Loucy (cell line): ENCODE measurements at regions not wholly inside any gene's neighbourhood (a gene's known extent, or its start where the extent isn't known, plus 50 kb on each side); places are given as distances from the start of the nearest gene placed in this dataset.

ENCODE experiments used
- H2AFZ ChIP-seq: fragments of 200-600 bp; sonication (generic); 2 replicates; pipeline ENCODE4 v1.6.0; 2016; ENCODE audit warnings: antibody characterized with exemption, mild to moderate bottlenecking, low read length, moderate library complexity
- H3F3A ChIP-seq: fragments of 200-600 bp; 2 replicates; pipeline ENCODE4 v1.6.0; 2016; ENCODE audit warnings: antibody characterized with exemption, low read depth, mild to moderate bottlenecking
- H3K27me3 ChIP-seq: fragments of 200-600 bp; sonication (generic); 2 replicates; pipeline ENCODE4 v1.6.1; 2014; ENCODE audit warnings: low read length, mild to moderate bottlenecking; ENCODE audit not compliant: insufficient read depth, poor library complexity, severe bottlenecking
- H3K36me3 ChIP-seq: fragments of 200-600 bp; sonication (generic); 2 replicates; pipeline ENCODE4 v1.6.1; 2016; ENCODE audit warnings: low read length; ENCODE audit not compliant: insufficient read depth
- H3K4me1 ChIP-seq: fragments of 200-600 bp; sonication (generic); 2 replicates; pipeline ENCODE4 v1.5.1; 2014; ENCODE audit warnings: low read length, mild to moderate bottlenecking; ENCODE audit not compliant: insufficient read depth, poor library complexity, severe bottlenecking
- H3K4me2 ChIP-seq: fragments of 200-600 bp; sonication (generic); 2 replicates; pipeline ENCODE4 v1.6.0; 2014; ENCODE audit warnings: antibody characterized with exemption, low read length, low read depth, mild to moderate bottlenecking; ENCODE audit not compliant: poor library complexity, severe bottlenecking
- H3K4me3 ChIP-seq: fragments of 200-600 bp; sonication (generic); 2 replicates; pipeline ENCODE4 v1.5.1; 2014; ENCODE audit warnings: low read length, mild to moderate bottlenecking, mixed read lengths; ENCODE audit not compliant: poor library complexity, severe bottlenecking
- H3K79me2 ChIP-seq: fragments of 200-600 bp; sonication (generic); 2 replicates; pipeline ENCODE4 v1.6.1; 2014; ENCODE audit warnings: low read length; ENCODE audit not compliant: insufficient read depth
- H3K9ac ChIP-seq: fragments of 200-600 bp; sonication (generic); 2 replicates; pipeline ENCODE4 v1.6.0; 2014; ENCODE audit warnings: mild to moderate bottlenecking, low read depth, low read length, moderate library complexity; ENCODE audit not compliant: poor library complexity, severe bottlenecking
- H3K9me2 ChIP-seq: fragments of 200-600 bp; sonication (generic); replicated peaks from 2 replicates; pipeline ENCODE4 v1.6.1; 2016; ENCODE audit warnings: low read depth, low read length, mixed read lengths
- H3K9me3 ChIP-seq: fragments of 200-600 bp; sonication (generic); 2 replicates; pipeline ENCODE4 v1.6.1; 2014; ENCODE audit warnings: mild to moderate bottlenecking, antibody characterized with exemption, low read length, low read depth; ENCODE audit not compliant: insufficient read depth
- H4K20me1 ChIP-seq: fragments of 200-600 bp; sonication (generic); 2 replicates; pipeline ENCODE4 v1.6.0; 2014; ENCODE audit warnings: antibody characterized with exemption, low read length, mild to moderate bottlenecking; ENCODE audit not compliant: insufficient read depth, poor library complexity, severe bottlenecking
- EZH2phosphoT487 ChIP-seq: fragments of 200-600 bp; IDR thresholded peaks from 2 replicates; pipeline ENCODE4 v1.6.1; 2018; ENCODE audit warnings: antibody characterized with exemption, mild to moderate bottlenecking, moderate library complexity, borderline replicate concordance
- TF ChIP-seq, protein P1 (sequence below): fragments of 200-600 bp; sonication (generic); conservative IDR thresholded peaks from 2 replicates; pipeline ENCODE4 v1.5.1; 2014; ENCODE audit warnings: mild to moderate bottlenecking, antibody characterized with exemption, low read length

- H3K9me3 ChIP-seq = no peaks in the 10 kb centered on the region; the same call in 1 of the 2 replicates
- no peaks in the 10 kb centered on the region for H3K4me1 ChIP-seq
- H3K36me3 ChIP-seq = no peaks in the 10 kb centered on the region
- H2AFZ ChIP-seq = no peak overlapping the region
- no peaks in the 10 kb centered on the region for H3K9me2 ChIP-seq
- no peaks in the 10 kb centered on the region for H3K27me3 ChIP-seq
- H3K4me2 ChIP-seq = no peak overlapping the region
- H3K9ac ChIP-seq = no peak overlapping the region
- H4K20me1 ChIP-seq = no peaks in the 10 kb centered on the region
- H3F3A ChIP-seq = no peaks in the 10 kb centered on the region
- H3K79me2 ChIP-seq = no peaks in the 10 kb centered on the region
- no peak overlapping the region for H3K4me3 ChIP-seq
- TF ChIP-seq EZH2phosphoT487 = no peak
Measured at GRCh38 chr4:27140486-27140885, 279.8 kb downstream of the STIM2 start.

GRCh38 chr4:27141530-27141929 lies 280.9 kb downstream of the STIM2 start:
- Histone ChIP-seq H3K4me1 (no peaks in the 10 kb centered on the region), H3K9me3 (no peaks in the 10 kb centered on the region; the same call in 1 of the 2 replicates), H3K4me3 (no peak overlapping the region), H3K9me2 (no peaks in the 10 kb centered on the region), H3K36me3 (no peaks in the 10 kb centered on the region), H3K27me3 (no peaks in the 10 kb centered on the region), H3F3A (no peaks in the 10 kb centered on the region), H2AFZ (no peak overlapping the region), H4K20me1 (no peaks in the 10 kb centered on the region), H3K4me2 (no peak overlapping the region), H3K79me2 (no peaks in the 10 kb centered on the region), H3K9ac (no peak overlapping the region)
- TF ChIP-seq, protein P1, sequence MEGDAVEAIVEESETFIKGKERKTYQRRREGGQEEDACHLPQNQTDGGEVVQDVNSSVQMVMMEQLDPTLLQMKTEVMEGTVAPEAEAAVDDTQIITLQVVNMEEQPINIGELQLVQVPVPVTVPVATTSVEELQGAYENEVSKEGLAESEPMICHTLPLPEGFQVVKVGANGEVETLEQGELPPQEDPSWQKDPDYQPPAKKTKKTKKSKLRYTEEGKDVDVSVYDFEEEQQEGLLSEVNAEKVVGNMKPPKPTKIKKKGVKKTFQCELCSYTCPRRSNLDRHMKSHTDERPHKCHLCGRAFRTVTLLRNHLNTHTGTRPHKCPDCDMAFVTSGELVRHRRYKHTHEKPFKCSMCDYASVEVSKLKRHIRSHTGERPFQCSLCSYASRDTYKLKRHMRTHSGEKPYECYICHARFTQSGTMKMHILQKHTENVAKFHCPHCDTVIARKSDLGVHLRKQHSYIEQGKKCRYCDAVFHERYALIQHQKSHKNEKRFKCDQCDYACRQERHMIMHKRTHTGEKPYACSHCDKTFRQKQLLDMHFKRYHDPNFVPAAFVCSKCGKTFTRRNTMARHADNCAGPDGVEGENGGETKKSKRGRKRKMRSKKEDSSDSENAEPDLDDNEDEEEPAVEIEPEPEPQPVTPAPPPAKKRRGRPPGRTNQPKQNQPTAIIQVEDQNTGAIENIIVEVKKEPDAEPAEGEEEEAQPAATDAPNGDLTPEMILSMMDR = no peak

- no peak overlapping the region for H3K4me2 ChIP-seq
- no peaks in the 10 kb centered on the region; the same call in 1 of the 2 replicates for H3K9me3 ChIP-seq
- H3K79me2 ChIP-seq = no peaks in the 10 kb centered on the region
- H4K20me1 ChIP-seq = no peaks in the 10 kb centered on the region
- no peak overlapping the region for H2AFZ ChIP-seq
- H3K27me3 ChIP-seq = no peaks in the 10 kb centered on the region
- no peaks in the 10 kb centered on the region for H3K9me2 ChIP-seq
- no peaks in the 10 kb centered on the region for H3K36me3 ChIP-seq
- no peaks in the 10 kb centered on the region for H3F3A ChIP-seq
- H3K4me1 ChIP-seq = no peaks in the 10 kb centered on the region
- no peak overlapping the region for H3K9ac ChIP-seq
- H3K4me3 ChIP-seq = no peak overlapping the region
- TF ChIP-seq, protein P1 = no peak
- TF ChIP-seq EZH2phosphoT487 = no peak
Measured at GRCh38 chr4:27142841-27143240, 282.2 kb downstream of the STIM2 start.

DNA sequence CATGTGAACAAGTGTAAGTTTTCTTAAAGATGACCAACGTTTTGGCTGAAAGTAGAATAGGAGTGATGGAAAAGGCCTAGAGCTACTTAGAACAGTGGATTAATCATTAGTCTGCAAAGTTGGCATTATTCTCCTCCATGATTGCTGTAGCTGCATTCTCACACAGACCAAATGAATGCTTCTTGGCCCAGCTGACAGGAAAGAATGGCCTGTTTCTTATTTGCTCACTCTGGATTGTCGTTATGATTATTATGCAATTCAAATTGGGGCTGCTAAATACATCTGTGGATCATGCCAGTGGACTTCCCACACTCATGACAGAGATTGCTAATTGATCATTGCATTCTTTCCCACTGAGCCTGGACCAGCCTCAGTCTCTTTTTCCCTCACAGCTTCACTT lies 285.0 kb downstream of the STIM2 start:
- H3K9me2 ChIP-seq = no peaks in the 10 kb centered on the region
- TF ChIP-seq EZH2phosphoT487 = no peak
- TF ChIP-seq, protein P1 = no peak
- H3K4me3 ChIP-seq = no peak overlapping the region
- H3K27me3 ChIP-seq = no peaks in the 10 kb centered on the region
- H2AFZ ChIP-seq = no peak overlapping the region
- H3K4me1 ChIP-seq = no peaks in the 10 kb centered on the region
- H3K79me2 ChIP-seq = no peaks in the 10 kb centered on the region
- no peaks in the 10 kb centered on the region for H3K36me3 ChIP-seq
- no peak overlapping the region for H3K9ac ChIP-seq
- H3K9me3 ChIP-seq = no peaks in the 10 kb centered on the region; the same call in 1 of the 2 replicates
- H4K20me1 ChIP-seq = no peaks in the 10 kb centered on the region
- no peaks in the 10 kb centered on the region for H3F3A ChIP-seq
- no peak overlapping the region for H3K4me2 ChIP-seq
